IMR-90 (cell line): ENCODE measurements at regions not wholly inside any gene's neighbourhood (a gene's known extent, or its start where the extent isn't known, plus 50 kb on each side); places are given as distances from the start of the nearest gene placed in this dataset.

Source experiments
- ATAC-seq: fragments of 200-7000 bp; cut with Tn5 transposase; 2 replicates; pipeline ENCODE4 v1.9.1; 2020; ENCODE audit warnings: low read depth, mild to moderate bottlenecking, moderate library complexity
- BruUV-seq: library from RNA; stranded (reverse); fragments of 400-500 nt; replicated peaks from 2 replicates; lab custom pipeline; 2021; lab: Mats Ljungman, UMichigan
- CTCF ChIA-PET: fragments of 300-600 bp; formaldehyde crosslinking; extraction: SDS; loops from one replicate; lab custom pipeline; 2021; ENCODE audit warnings: antibody characterized with exemption; lab: Yijun Ruan, JAX
- POLR2A ChIA-PET: fragments of 300-600 bp; sonication (Branson Sonifier 250); formaldehyde crosslinking; loops from one replicate; lab custom pipeline; 2022; ENCODE audit warnings: antibody characterized with exemption; ENCODE audit not compliant: unreplicated experiment; lab: Charles Lee
- DNase-seq: peaks from one replicate; pipeline ENCODE4 v3.0.0; 2013
- H2AFZ ChIP-seq: replicated peaks from 2 replicates; pipeline ENCODE3; 2013; ENCODE audit warnings: low read length, mild to moderate bottlenecking; ENCODE audit not compliant: poor library complexity
- H2AK5ac ChIP-seq: 2 replicates; pipeline ENCODE4 v1.6.1; 2013; ENCODE audit warnings: low read depth, low read length, inconsistent platforms
- H2AK9ac ChIP-seq: replicated peaks from 2 replicates; pipeline ENCODE3; 2013; ENCODE audit warnings: mild to moderate bottlenecking, low read depth, low read length, moderate library complexity; ENCODE audit not compliant: poor library complexity
- H2BK120ac ChIP-seq: 2 replicates; pipeline ENCODE4 v1.6.1; 2013; ENCODE audit warnings: low read depth, low read length, inconsistent platforms
- H2BK15ac ChIP-seq: 3 replicates; pipeline ENCODE4 v1.6.1; 2013; ENCODE audit warnings: low read depth, low read length, inconsistent platforms
- H2BK20ac ChIP-seq: 2 replicates; pipeline ENCODE4 v1.6.1; 2013; ENCODE audit warnings: low read depth, mild to moderate bottlenecking, inconsistent platforms, low read length, moderate library complexity
- H2BK5ac ChIP-seq: 2 replicates; pipeline ENCODE4 v1.6.1; 2013; ENCODE audit warnings: mild to moderate bottlenecking, low read depth, low read length, inconsistent platforms; ENCODE audit not compliant: poor library complexity, severe bottlenecking
- H3K14ac ChIP-seq: replicated peaks from 2 replicates; pipeline ENCODE4 v1.6.1; 2013; ENCODE audit warnings: low read depth, low read length, inconsistent platforms
- H3K18ac ChIP-seq: 2 replicates; pipeline ENCODE4 v1.6.1; 2013; ENCODE audit warnings: low read depth, low read length, control low read depth
- H3K23ac ChIP-seq: 2 replicates; pipeline ENCODE4 v1.6.1; 2013; ENCODE audit warnings: low read depth, low read length, inconsistent platforms
- H3K27ac ChIP-seq: 2 replicates; pipeline ENCODE4 v1.5.1; 2013; ENCODE audit warnings: mild to moderate bottlenecking, control low read depth, low read length; ENCODE audit not compliant: insufficient read depth
- H3K27me3 ChIP-seq: 2 replicates; pipeline ENCODE4 v1.6.1; 2013; ENCODE audit warnings: low read length; ENCODE audit not compliant: control insufficient read depth, insufficient read depth
- H3K36me3 ChIP-seq: 2 replicates; pipeline ENCODE4 v1.6.1; 2013; ENCODE audit warnings: low read length, mixed read lengths; ENCODE audit not compliant: control insufficient read depth, insufficient read depth
- H3K4ac ChIP-seq: 2 replicates; pipeline ENCODE4 v1.6.1; 2013; ENCODE audit warnings: low read depth, low read length, inconsistent platforms
- H3K4me1 ChIP-seq: 2 replicates; pipeline ENCODE4 v1.6.1; 2013; ENCODE audit warnings: low read length, mixed read lengths; ENCODE audit not compliant: control insufficient read depth, insufficient read depth
- H3K4me2 ChIP-seq: 2 replicates; pipeline ENCODE4 v1.6.1; 2013; ENCODE audit warnings: low read depth, mild to moderate bottlenecking, control low read depth, low read length, moderate library complexity
- H3K4me3 ChIP-seq: 2 replicates; pipeline ENCODE4 v1.5.1; 2013; ENCODE audit warnings: low read depth, mild to moderate bottlenecking, control low read depth, low read length, moderate library complexity; ENCODE audit not compliant: insufficient read depth
- H3K56ac ChIP-seq: 2 replicates; pipeline ENCODE4 v1.6.1; 2013; ENCODE audit warnings: low read length, inconsistent platforms; ENCODE audit not compliant: insufficient read depth; ENCODE audit errors: extremely low read depth
- H3K79me1 ChIP-seq, 2 experiments: 2 replicates each; pipeline ENCODE4 v1.6.1; 2013; ENCODE audit warnings: low read length in 2 of 2, inconsistent platforms in 1 of 2, low read depth in 1 of 2
- H3K9ac ChIP-seq: 2 replicates; pipeline ENCODE4 v1.6.1; 2013; ENCODE audit warnings: low read depth, low read length, control low read depth
- H3K9me1 ChIP-seq: 2 replicates; pipeline ENCODE4 v1.6.1; 2013; ENCODE audit warnings: low read length, inconsistent platforms; ENCODE audit not compliant: insufficient read depth
- H3K9me3 ChIP-seq: 2 replicates; pipeline ENCODE4 v1.6.1; 2013; ENCODE audit warnings: low read length; ENCODE audit not compliant: control insufficient read depth, insufficient read depth
- H4K20me1 ChIP-seq: 2 replicates; pipeline ENCODE4 v1.6.1; 2013; ENCODE audit warnings: low read length, inconsistent platforms; ENCODE audit not compliant: insufficient read depth
- H4K5ac ChIP-seq: 2 replicates; pipeline ENCODE4 v1.6.1; 2013; ENCODE audit warnings: mild to moderate bottlenecking, low read depth, low read length, control low read depth
- H4K8ac ChIP-seq, 2 experiments: 2 replicates each; pipeline ENCODE4 v1.6.1; 2013; ENCODE audit warnings: low read depth in 2 of 2, low read length in 2 of 2, control low read depth in 1 of 2, inconsistent platforms in 1 of 2
- H4K91ac ChIP-seq: 2 replicates; pipeline ENCODE4 v1.6.1; 2013; ENCODE audit warnings: low read depth, low read length, inconsistent platforms; ENCODE audit not compliant: insufficient read depth
- BHLHE40 ChIP-seq: fragments of 150-350 bp; IDR thresholded peaks from 2 replicates; pipeline ENCODE4 v1.6.1; 2016; ENCODE audit warnings: mild to moderate bottlenecking, low read depth, low read length
- CEBPB ChIP-seq: IDR thresholded peaks from 2 replicates; pipeline ENCODE4 v1.6.1; 2012; ENCODE audit warnings: low read depth, low read length, improper control_type of control experiment
- CHD1 ChIP-seq: IDR thresholded peaks from 2 replicates; pipeline ENCODE4 v1.6.1; 2012; ENCODE audit warnings: low read depth, low read length, improper control_type of control experiment
- FOS ChIP-seq: fragments of 150-350 bp; IDR thresholded peaks from 2 replicates; pipeline ENCODE4 v1.6.1; 2016; ENCODE audit warnings: low read depth, low read length
- MAFK ChIP-seq: IDR thresholded peaks from 2 replicates; pipeline ENCODE4 v1.6.1; 2012; ENCODE audit warnings: low read depth, low read length, improper control_type of control experiment
- MAZ ChIP-seq: IDR thresholded peaks from 2 replicates; pipeline ENCODE4 v1.6.1; 2012; ENCODE audit warnings: low read depth, mild to moderate bottlenecking, low read length, improper control_type of control experiment, moderate library complexity, borderline replicate concordance
- MXI1 ChIP-seq: IDR thresholded peaks from 2 replicates; pipeline ENCODE4 v1.6.1; 2012; ENCODE audit warnings: low read depth, mild to moderate bottlenecking, low read length, moderate library complexity, borderline replicate concordance
- POLR2A ChIP-seq: IDR thresholded peaks from 2 replicates; pipeline ENCODE4 v1.6.1; 2012; ENCODE audit warnings: mild to moderate bottlenecking, low read depth, low read length
- RAD21 ChIP-seq: IDR thresholded peaks from 2 replicates; pipeline ENCODE4 v1.6.1; 2012; ENCODE audit warnings: low read length, improper control_type of control experiment
- RCOR1 ChIP-seq: IDR thresholded peaks from 2 replicates; pipeline ENCODE4 v1.6.1; 2012; ENCODE audit warnings: mild to moderate bottlenecking, low read length, improper control_type of control experiment; ENCODE audit not compliant: insufficient replicate concordance
- RFX5 ChIP-seq: IDR thresholded peaks from 2 replicates; pipeline ENCODE4 v1.8.0; 2012; ENCODE audit warnings: low read depth, mild to moderate bottlenecking, low read length, moderate library complexity
- SMC3 ChIP-seq: fragments of 150-350 bp; IDR thresholded peaks from 2 replicates; pipeline ENCODE4 v1.6.1; 2016; ENCODE audit warnings: low read depth, mild to moderate bottlenecking, antibody characterized with exemption, low read length, moderate library complexity
- WGBS, 2 experiments: methylation state at CpG; one replicate each; pipeline versions ENCODE4 v1.1.5 to v1.1.7; 2013; ENCODE audit warnings: missing lambda C conversion rate in 2 of 2; ENCODE audit not compliant: insufficient read length in 1 of 2; ENCODE audit errors: extremely low coverage in 2 of 2; 5-methylcytosine and 5-hydroxymethylcytosine counted together
- dilution Hi-C: fragments of 300-500 bp; cut with HindIII; formaldehyde crosslinking; loops from one replicate; pipeline ENCODE4 v1.14.3; 2018; ENCODE audit warnings: low sequenced_read_pairs; ENCODE audit not compliant: unreplicated experiment
- in situ Hi-C: fragments of 300-500 bp; cut with MboI; formaldehyde crosslinking; loops from 3 replicates; pipeline ENCODE4 v1.14.3; 2019; ENCODE audit warnings: low sequenced_read_pairs, inconsistent platforms, mixed read lengths
- intact Hi-C: fragments of 100-400 bp; cut with micrococcal nuclease; formaldehyde crosslinking; loops from 2 replicates; pipeline ENCODE4 v1.10.0; 2022
- TF ChIP-seq, protein P1 (sequence below): fragments of 150-350 bp; IDR thresholded peaks from 2 replicates; pipeline ENCODE4 v1.6.1; 2016; ENCODE audit warnings: low read depth, mild to moderate bottlenecking, low read length, moderate library complexity, borderline replicate concordance
- TF ChIP-seq, protein P2 (sequence below): fragments of 150-350 bp; IDR thresholded peaks from 2 replicates; pipeline ENCODE4 v1.6.1; 2017; ENCODE audit warnings: mild to moderate bottlenecking, antibody characterized with exemption, low read length, low read depth

DNA sequence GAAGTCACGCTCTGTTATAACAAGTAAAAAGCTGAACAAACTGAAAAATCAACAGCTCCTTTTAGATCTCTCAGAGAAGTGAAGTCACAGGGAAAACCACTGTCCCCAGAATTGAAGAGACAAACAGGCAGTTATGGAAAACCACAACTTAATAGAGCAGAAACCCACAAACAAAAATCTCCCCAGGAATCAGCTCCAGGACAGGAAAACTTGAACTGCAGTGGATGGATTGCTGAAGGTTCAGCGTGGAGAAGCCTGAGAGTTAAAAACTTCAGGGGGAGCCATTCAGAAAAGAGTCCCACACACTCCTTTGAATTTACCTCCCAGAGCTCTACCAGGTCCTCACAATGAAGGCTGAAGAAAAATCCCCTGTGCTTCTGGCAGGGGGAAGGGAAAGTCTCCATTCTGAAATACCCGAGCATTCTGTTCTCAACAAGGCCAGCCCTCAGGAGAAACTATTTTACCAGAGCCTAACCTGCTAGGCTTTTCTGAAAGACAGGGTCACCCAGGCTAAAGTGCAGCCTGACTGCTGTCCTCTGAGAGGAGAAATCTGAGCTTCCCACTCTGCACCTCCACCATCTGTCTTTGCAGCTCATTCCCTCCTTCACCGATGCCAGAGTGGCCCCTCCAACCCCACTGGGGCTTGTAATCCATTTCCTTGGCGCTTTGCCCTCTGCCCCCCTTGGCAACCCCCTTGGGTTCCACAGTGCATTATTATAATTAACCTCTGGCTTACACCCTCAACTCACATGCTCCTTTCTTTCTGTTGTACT, 65.0 kb upstream of the CCNY start:
- BruUV-seq, result no TSS peak
- Histone ChIP-seq H3K23ac (no peak overlapping the region), H3K27me3 (no peaks in the 10 kb centered on the region), H3K79me1 (no peaks in the 10 kb centered on the region), H2BK5ac (no peak overlapping the region), H3K56ac (no peak overlapping the region), H4K20me1 (no peaks in the 10 kb centered on the region), H2AFZ (no peak overlapping the region), H3K9me1 (no peaks in the 10 kb centered on the region), H3K9me3 (no peaks in the 10 kb centered on the region), H2BK20ac (no peak overlapping the region), H3K9ac (no peak overlapping the region), H2BK15ac (no peak overlapping the region; the same call in 2 of the 3 replicates), H4K91ac (no peak overlapping the region), H2AK5ac (no peak overlapping the region), H3K4me3 (no peak overlapping the region), H3K4me2 (no peak overlapping the region), H3K4me1 (peaks cover 4% of the 10 kb centered on the region), H2BK120ac (no peak overlapping the region), H3K14ac (no peak overlapping the region), H3K36me3 (no peaks in the 10 kb centered on the region), H3K4ac (no peak overlapping the region), H4K5ac (no peak overlapping the region), H4K8ac (no peak overlapping the region), H3K18ac (no peak overlapping the region), H2AK9ac (no peak overlapping the region), H3K27ac (no peak overlapping the region)
- in situ Hi-C loops (no loop called here), intact Hi-C loops (no loop called here), dilution Hi-C loops (no loop called here)
- no peak for ATAC-seq
- TF ChIP-seq FOS (no peak), CHD1 (no peak), RFX5 (no peak), BHLHE40 (no peak), MXI1 (no peak), MAZ (no peak), SMC3 (no peak), POLR2A (no peak), MAFK (no peak), RCOR1 (no peak), RAD21 (no peak), CEBPB (no peak)
- TF ChIP-seq, protein P1, sequence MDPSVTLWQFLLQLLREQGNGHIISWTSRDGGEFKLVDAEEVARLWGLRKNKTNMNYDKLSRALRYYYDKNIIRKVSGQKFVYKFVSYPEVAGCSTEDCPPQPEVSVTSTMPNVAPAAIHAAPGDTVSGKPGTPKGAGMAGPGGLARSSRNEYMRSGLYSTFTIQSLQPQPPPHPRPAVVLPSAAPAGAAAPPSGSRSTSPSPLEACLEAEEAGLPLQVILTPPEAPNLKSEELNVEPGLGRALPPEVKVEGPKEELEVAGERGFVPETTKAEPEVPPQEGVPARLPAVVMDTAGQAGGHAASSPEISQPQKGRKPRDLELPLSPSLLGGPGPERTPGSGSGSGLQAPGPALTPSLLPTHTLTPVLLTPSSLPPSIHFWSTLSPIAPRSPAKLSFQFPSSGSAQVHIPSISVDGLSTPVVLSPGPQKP, result no peak
- TF ChIP-seq, protein P2, sequence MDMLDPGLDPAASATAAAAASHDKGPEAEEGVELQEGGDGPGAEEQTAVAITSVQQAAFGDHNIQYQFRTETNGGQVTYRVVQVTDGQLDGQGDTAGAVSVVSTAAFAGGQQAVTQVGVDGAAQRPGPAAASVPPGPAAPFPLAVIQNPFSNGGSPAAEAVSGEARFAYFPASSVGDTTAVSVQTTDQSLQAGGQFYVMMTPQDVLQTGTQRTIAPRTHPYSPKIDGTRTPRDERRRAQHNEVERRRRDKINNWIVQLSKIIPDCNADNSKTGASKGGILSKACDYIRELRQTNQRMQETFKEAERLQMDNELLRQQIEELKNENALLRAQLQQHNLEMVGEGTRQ, result no peak
- no peak for DNase-seq
- WGBS, 2 experiments, result 40% methylated on average over 2 of the region's 5 CpGs; no CpG with 5 or more reads in 1 of the 2 experiments
- ChIA-PET CTCF (interaction anchor here (0.6 kb wide), 2 partner anchors 31 to 38 kb away, joined by 3 to 4 read pairs; no protein-coding TSS in a partner anchor), POLR2A (no interaction called here)
